ENCODE measurements at regions not wholly inside any gene's neighbourhood (a gene's known extent, or its start where the extent isn't known, plus 50 kb on each side); places are given as distances from the start of the nearest gene placed in this dataset.

- no peak overlapping the region for H2AFZ ChIP-seq (ENCODE audit: low read depth, low read length)
- H3K9ac ChIP-seq (ENCODE audit: low read length), result no peak overlapping the region
- Mint-ChIP-seq H3K4me3 (ENCODE audit: unreplicated experiment) (no peak overlapping the region), H3K9me3 (ENCODE audit: unreplicated experiment) (no peaks in the 10 kb centered on the region), H3K36me3 (ENCODE audit: low read depth, unreplicated experiment) (no peaks in the 10 kb centered on the region), H3K27ac (ENCODE audit: unreplicated experiment) (no peak overlapping the region), H3K27me3 (ENCODE audit: low read depth, unreplicated experiment) (no peaks in the 10 kb centered on the region), H3K4me1 (ENCODE audit: low read depth, unreplicated experiment) (no peaks in the 10 kb centered on the region)
- no peaks in the 10 kb centered on the region for H3K36me3 ChIP-seq (ENCODE audit: insufficient read depth, low read length)
- TF ChIP-seq CTCF (IDR thresholded peaks at IDR 0.05; ENCODE audit: insufficient read depth, low read depth, low read length), result no peak
- TF ChIP-seq EZH2 (IDR thresholded peaks at IDR 0.05; ENCODE audit: insufficient read depth, low read length), result no peak
- no peak overlapping the region for H3K27ac ChIP-seq (ENCODE audit: low read depth, low read length)
- DNase-seq (ENCODE audit: low read depth) (no peak), FAIRE-seq (no peak)
- H3K27me3 ChIP-seq (ENCODE audit: insufficient read depth, low read length), result no peaks in the 10 kb centered on the region
- H3K79me2 ChIP-seq (ENCODE audit: insufficient read depth, low read length), result no peaks in the 10 kb centered on the region
- H3K4me1 ChIP-seq (ENCODE audit: insufficient read depth, low read length), result no peaks in the 10 kb centered on the region
- H3K9me3 ChIP-seq (ENCODE audit: insufficient read depth, low read depth, low read length), result no peaks in the 10 kb centered on the region
- no peak overlapping the region for H3K4me3 ChIP-seq (ENCODE audit: insufficient read depth, low read depth, low read length)
- no peaks in the 10 kb centered on the region for H4K20me1 ChIP-seq (ENCODE audit: insufficient read depth, low read length)
- no peak overlapping the region for H3K4me2 ChIP-seq (ENCODE audit: low read length)
Observed at GRCh38 chr7:51569176-51569575, 252.6 kb upstream of the COBL start.

- no peak overlapping the region for H3K27ac ChIP-seq (ENCODE audit: low read depth, low read length)
- FAIRE-seq (no peak), DNase-seq (ENCODE audit: low read depth) (no peak)
- Mint-ChIP-seq H3K27ac (ENCODE audit: unreplicated experiment) (no peak overlapping the region), H3K4me3 (ENCODE audit: unreplicated experiment) (no peak overlapping the region), H3K36me3 (ENCODE audit: low read depth, unreplicated experiment) (no peaks in the 10 kb centered on the region), H3K27me3 (ENCODE audit: low read depth, unreplicated experiment) (no peaks in the 10 kb centered on the region), H3K4me1 (ENCODE audit: low read depth, unreplicated experiment) (no peaks in the 10 kb centered on the region), H3K9me3 (ENCODE audit: unreplicated experiment) (peaks cover 17% of the 10 kb centered on the region)
- H3K9ac ChIP-seq (ENCODE audit: low read length), result no peak overlapping the region
- no peak overlapping the region for H3K4me3 ChIP-seq (ENCODE audit: insufficient read depth, low read depth, low read length)
- no peaks in the 10 kb centered on the region for H3K36me3 ChIP-seq (ENCODE audit: insufficient read depth, low read length)
- no peaks in the 10 kb centered on the region for H4K20me1 ChIP-seq (ENCODE audit: insufficient read depth, low read length)
- no peak for TF ChIP-seq CTCF (IDR thresholded peaks at IDR 0.05; ENCODE audit: insufficient read depth, low read depth, low read length)
- no peak for TF ChIP-seq EZH2 (IDR thresholded peaks at IDR 0.05; ENCODE audit: insufficient read depth, low read length)
- no peaks in the 10 kb centered on the region for H3K27me3 ChIP-seq (ENCODE audit: insufficient read depth, low read length)
- H3K79me2 ChIP-seq (ENCODE audit: insufficient read depth, low read length), result no peaks in the 10 kb centered on the region
- no peak overlapping the region for H2AFZ ChIP-seq (ENCODE audit: low read depth, low read length)
- no peaks in the 10 kb centered on the region for H3K4me1 ChIP-seq (ENCODE audit: insufficient read depth, low read length)
- H3K9me3 ChIP-seq (ENCODE audit: insufficient read depth, low read depth, low read length), result peaks cover 4% of the 10 kb centered on the region
- no peak overlapping the region for H3K4me2 ChIP-seq (ENCODE audit: low read length)
Observed at GRCh38 chr7:51551070-51551469, 234.5 kb upstream of the COBL start.

- Mint-ChIP-seq H3K27ac (ENCODE audit: unreplicated experiment) (no peak overlapping the region), H3K4me3 (ENCODE audit: unreplicated experiment) (no peak overlapping the region), H3K36me3 (ENCODE audit: low read depth, unreplicated experiment) (no peaks in the 10 kb centered on the region), H3K4me1 (ENCODE audit: low read depth, unreplicated experiment) (peaks cover 20% of the 10 kb centered on the region), H3K9me3 (ENCODE audit: unreplicated experiment) (peaks cover 2% of the 10 kb centered on the region), H3K27me3 (ENCODE audit: low read depth, unreplicated experiment) (no peaks in the 10 kb centered on the region)
- Histone ChIP-seq H3K9me3 (ENCODE audit: insufficient read depth, low read depth, low read length) (no peaks in the 10 kb centered on the region), H3K9ac (ENCODE audit: low read length) (no peak overlapping the region), H3K4me1 (ENCODE audit: insufficient read depth, low read length) (no peaks in the 10 kb centered on the region), H3K27ac (ENCODE audit: low read depth, low read length) (no peak overlapping the region), H3K36me3 (ENCODE audit: insufficient read depth, low read length) (no peaks in the 10 kb centered on the region), H3K27me3 (ENCODE audit: insufficient read depth, low read length) (no peaks in the 10 kb centered on the region), H3K79me2 (ENCODE audit: insufficient read depth, low read length) (no peaks in the 10 kb centered on the region), H4K20me1 (ENCODE audit: insufficient read depth, low read length) (no peaks in the 10 kb centered on the region), H3K4me3 (ENCODE audit: insufficient read depth, low read depth, low read length) (no peak overlapping the region), H3K4me2 (ENCODE audit: low read length) (no peak overlapping the region), H2AFZ (ENCODE audit: low read depth, low read length) (no peak overlapping the region)
- FAIRE-seq (no peak), DNase-seq (ENCODE audit: low read depth) (no peak)
- TF ChIP-seq CTCF (IDR thresholded peaks at IDR 0.05; ENCODE audit: insufficient read depth, low read depth, low read length), result no peak
- no peak for TF ChIP-seq EZH2 (IDR thresholded peaks at IDR 0.05; ENCODE audit: insufficient read depth, low read length)
Observed at GRCh38 chr7:51545131-51545530, 228.5 kb upstream of the COBL start.

All from astrocyte (in vitro differentiated cells and primary cell).